ENCODE measurements at regions not wholly inside any gene's neighbourhood (a gene's known extent, or its start where the extent isn't known, plus 50 kb on each side); places are given as distances from the start of the nearest gene placed in this dataset.

GRCh38 chr9:106443520-106443919, 419.4 kb upstream of the ZNF462 start:
- TF ChIP-seq EP300 (IDR thresholded peaks at IDR 0.05; ENCODE audit: borderline replicate concordance) (no peak), TAF1 (IDR thresholded peaks at IDR 0.05; ENCODE audit: low read depth) (no peak), YY1 (IDR thresholded peaks at IDR 0.05; ENCODE audit: low read depth) (no peak), REST (IDR thresholded peaks at IDR 0.05; ENCODE audit: low read depth) (no peak), EGR1 (IDR thresholded peaks at IDR 0.05) (no peak), NFIC (IDR thresholded peaks at IDR 0.05) (no peak), TEAD4 (IDR thresholded peaks at IDR 0.05) (no peak)
